ENCODE measurements at regions not wholly inside any gene's neighbourhood (a gene's known extent, or its start where the extent isn't known, plus 50 kb on each side); places are given as distances from the start of the nearest gene placed in this dataset.

DNA sequence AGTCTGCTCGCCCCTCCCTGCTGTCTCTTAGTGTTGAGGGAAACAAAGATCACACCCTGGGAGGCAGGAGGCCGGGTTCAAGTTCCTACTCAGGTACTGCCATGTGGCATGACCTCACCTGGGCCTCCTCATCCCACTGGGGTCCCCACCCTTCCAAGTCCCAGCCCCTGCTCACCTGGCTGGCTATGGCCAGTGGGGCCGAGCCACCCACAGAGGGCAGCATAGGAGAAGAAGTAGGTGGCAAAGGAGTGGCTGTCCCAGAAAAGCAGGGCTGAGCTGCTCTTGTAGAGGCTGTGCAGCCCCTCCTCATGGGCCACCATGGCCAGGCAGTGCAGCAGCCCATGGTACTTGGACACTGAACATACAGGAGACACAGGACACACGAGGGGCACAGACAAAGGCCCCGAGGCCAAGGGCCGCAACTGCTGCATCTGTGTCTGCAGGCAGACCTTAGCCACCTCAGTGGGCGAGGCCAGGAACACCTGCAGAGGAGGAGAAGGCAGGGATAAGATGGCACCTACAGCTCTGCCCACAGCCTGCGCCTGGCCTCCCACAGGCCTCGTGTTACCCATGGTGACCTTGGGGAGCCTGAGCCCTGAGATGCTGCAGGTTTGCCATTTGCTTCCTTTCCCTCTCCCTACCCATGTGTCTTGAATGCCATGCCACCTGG lies 50.6 kb upstream of the MPEG1 start:
- in situ Hi-C loops (cut with MboI; ENCODE audit: low sequenced_read_pairs), result no loop called here

Data from HL-60/S4 treated with retinoic acid at 250 ng/mL for 4 days and 3 days (cell line).